NCI-H2107 treated with DMSO at 0.1 percent for 48 hours (cell line): ENCODE measurements at regions not wholly inside any gene's neighbourhood (a gene's known extent, or its start where the extent isn't known, plus 50 kb on each side); places are given as distances from the start of the nearest gene placed in this dataset.
"Not testable (repeated sequence)": the region's sequence is repeated elsewhere in the genome, so short reads cannot be mapped to it uniquely, and the experiment has no call there.

Experiments used
- DNase-seq: peaks from one replicate; lab custom pipeline; 2025; ENCODE audit not compliant: unreplicated experiment; lab: John Stamatoyannopoulos, UW

DNA sequence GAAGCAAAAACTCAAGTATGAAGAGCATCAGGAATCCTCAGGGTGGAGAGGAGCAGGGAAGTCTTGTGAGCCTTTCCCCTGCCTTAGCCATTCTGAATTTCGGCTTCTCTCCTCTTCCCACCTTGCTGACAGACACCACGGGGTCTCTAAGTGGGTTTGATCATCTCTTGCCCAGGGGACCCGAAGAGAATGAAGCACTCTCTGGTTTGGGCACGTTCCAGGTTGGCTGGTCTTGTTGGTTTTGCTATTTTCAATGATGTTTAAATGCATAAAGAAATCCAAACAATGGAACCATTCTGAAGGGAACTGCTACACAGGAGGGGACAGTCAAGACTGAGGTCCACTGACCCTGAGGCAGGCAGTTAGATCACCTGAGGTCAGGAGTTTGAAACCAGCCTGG, 131.7 kb downstream of the PXDC1 start:
- DNase-seq: no peak

DNA sequence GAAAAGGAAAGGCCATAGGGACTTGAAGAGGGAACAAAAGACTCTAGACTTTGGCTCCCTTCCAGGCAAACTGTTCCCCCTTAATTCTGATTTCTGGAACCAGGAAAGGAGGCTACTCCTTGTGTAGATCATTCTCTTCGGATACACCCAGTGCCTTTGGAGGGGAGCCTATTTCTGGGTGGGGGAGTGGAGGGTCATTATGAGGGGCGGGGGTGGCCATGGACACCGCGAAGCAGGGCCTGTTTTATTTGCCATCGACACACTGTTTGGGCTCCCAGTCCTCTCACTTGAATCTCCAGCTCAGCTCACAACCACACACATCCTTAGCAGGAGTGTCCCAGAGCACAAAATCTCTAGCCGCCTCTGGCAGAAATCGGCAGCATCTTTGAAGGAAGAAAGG, 132.3 kb downstream of the PXDC1 start:
- no peak for DNase-seq

DNA sequence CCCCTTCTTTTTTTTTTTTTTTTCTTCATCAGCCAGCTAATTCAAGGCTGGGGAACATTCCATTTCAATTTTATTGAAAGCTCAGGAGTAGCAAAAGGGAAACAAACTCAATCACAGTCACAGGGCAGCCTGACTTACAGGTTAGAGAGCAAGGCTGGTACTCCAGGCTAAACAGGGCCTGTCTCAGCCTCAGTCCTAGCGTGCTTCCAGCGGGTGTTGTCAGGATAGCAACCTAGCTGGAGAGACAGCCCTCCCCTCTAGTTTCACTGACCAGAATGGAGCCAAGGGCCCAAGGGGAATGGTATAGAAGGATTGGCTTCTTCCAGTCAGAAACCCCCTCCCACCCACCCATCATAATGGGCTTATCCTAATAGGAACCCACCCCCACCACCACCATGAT, 132.9 kb downstream of the PXDC1 start:
- no peak for DNase-seq

DNA sequence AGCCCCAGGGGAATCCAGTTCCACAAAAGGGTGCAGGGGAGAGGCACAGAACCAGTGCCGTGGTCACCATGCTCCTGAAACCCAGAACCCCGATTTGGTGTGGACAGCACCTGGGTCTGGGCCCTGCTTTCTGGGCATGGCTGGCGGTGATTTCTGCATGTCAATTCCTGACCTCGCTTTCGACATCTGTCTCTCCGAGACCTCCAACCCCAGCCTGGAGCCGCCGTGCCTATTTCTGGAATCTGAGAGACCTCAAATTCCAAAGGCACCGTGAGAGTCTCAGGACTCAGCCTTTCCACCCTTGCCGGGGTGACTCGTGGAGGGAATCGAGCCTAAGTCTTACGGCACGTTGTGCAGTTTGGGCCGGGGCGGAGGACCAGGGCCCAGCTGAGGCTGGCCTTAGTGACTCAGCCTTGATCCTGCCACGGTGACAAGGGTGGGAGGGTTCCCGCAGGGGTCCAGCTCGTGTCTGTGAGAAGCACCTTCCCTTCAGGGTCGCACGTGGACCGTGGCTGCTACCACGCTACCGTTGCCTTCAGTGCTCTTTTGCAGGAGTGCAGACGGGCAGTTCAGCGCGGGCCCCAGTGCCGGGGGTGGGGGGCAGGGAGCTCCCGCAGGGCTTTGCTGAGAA, 133.7 kb downstream of the PXDC1 start:
- DNase-seq: no peak

DNA sequence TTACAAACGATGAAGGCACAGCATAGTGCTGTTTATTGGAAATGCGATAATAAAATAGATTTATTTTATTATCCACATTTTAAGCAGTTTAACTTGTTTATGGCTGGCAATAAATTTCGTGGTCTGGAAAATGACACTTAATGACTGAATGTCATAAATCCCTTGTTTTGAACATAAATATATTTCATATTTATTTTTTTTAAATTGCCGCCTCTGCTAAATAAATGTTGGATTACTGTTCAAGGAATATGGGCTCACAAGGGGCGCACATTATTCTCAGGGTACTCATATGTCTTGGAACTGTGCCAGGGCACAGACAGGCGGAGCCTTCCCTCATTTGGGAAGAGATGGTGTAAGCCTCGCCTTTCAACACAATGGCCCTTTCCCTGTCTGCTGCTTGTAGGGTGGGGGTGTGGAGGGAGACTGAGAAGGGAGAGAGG, 134.3 kb downstream of the PXDC1 start:
- no peak for DNase-seq

DNA sequence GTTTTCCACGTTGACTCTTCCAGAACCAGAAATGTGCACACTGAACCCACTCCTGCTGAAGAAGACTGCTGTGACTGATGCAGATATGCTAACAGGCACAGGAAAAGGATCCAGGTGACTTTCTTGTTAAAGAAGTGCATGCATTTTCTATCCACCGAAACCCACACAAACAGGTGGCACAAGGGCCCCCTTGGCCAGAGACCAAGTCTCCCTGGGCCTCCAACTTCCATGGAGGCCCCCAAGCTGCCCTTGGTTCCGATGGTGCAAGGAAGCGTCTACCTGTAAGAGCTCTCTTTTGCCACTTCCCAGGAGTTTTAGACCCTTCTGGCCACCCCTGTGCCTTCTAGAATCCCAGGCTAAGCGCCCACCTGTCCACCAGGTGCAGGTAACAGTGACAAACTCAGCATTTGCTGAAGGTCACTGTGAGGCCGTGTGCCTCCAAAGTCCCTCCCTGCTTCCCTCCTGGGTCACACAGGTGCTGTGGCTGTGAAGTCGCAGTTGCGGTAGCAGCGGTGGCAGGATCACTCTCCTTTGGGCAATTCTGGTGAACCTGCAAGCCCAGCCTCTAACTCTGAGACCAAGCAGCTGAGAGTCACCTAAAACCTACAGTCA, 134.8 kb downstream of the PXDC1 start:
- DNase-seq: no peak

DNA sequence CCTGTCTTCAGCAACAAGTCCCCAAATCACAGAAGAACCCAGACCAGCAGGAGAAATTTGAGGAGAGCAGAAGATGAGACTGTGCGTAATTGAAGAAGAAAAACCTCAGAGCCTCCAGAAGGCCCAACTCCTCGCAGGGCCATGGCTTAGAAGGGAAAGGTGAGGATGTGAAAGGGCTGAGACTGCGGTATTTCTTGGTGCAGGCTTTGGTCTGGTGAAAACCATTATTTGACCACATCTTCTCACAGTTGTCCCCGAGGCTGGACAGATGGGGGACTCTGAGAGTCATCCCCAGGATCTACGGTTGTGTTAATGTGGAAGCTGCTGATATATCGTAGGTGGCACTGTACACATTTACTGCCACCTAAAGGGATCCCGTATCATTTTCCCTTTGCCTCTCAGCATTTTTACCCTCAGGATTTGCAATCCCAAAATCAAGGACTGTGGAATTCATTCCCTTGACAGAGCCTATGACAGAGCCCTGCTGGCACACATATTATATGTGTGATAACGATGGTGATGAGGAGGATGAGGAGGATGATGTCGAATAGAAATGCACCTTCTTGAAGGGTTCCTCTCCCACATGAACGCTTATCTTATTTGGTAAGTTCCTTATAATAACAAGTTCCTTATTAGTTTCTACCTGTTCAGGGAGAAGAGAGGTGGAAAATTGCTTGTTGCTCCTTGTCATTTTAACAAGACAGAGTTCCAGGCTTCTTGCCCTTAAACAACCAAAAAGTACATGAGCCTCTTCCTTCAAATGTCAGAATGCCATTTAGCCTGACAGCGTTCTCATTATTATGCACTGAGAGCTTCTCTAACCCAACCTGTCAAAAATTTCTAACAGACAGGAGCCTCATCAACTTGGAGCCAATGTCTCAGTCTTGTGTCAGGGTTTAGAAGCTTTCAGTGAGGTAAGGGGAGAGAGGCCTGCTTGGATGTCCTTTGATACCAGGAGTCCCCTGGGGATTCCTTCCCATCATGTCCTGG, 135.8 kb downstream of the PXDC1 start:
- DNase-seq: no peak

DNA sequence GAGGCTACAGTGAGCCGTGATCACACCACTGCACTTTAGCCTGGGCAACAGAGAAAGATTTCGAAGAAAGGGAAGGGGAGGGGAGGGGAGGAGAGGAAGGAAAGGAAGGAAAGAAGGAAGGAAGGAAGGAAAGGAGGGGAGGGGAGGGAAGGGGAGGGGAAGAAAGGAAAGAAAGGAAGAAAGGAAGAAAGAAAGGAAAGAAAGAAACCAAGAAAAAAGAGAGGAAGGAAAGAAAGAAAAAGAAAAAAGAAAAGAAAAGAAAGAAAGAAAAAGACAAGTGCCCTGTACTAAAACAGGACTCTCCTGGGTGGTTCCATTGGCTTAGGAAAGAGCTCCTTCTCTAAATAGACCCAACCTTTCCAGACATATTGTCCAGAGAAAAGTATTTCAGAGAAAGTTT, 136.6 kb downstream of the PXDC1 start:
- DNase-seq: no peak

DNA sequence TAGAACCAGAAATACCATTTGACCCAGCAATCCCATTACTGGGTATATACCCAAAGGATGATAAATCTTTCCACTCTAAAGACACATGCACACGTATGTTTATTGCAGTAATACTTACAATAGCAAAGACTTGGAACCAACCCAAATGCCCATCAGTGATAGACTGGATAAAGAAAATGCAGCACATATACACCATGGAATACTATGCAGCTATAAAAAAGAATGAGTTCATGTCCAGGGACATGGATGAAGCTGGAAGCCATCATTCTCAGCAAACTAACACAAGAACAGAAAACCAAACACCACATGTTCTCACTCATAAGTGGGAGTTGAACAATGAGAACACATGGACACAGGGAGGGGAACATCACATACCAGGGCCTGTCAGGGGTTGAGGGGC, 137.9 kb downstream of the PXDC1 start:
- not testable (repeated sequence) for DNase-seq

DNA sequence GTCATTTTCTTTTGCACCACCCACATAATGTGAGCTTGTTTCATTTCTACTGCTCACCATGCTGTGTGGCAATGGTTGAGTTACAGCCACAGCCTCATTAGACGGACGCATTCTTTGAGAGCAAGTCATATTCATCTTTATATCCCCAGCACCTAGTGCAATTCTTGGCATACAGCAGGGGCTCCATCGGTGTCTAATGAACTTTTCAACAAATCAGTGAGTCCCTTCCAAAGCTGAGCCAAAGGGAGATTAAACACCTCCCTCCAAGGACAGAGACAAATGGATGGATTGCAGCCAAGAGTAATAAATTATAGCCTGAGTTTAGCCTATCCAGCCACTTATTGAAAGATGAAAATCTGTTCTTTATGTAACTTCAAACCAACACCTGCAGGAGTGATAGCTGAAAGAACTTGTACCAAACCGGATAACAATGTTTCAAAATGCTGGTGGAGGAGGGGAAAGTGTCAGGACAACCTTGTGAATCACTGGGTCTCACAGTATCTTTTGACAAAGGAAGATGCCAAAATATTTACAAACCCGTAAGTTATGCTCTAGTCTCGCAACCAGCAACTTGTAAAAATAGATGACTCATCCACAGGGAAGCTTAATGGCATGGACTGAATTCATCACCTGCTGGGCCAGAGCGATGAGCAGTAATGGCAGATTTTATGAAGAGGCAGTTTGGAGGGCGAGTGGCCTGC, 139.0 kb downstream of the PXDC1 start:
- peak; percentile 56 for DNase-seq

DNA sequence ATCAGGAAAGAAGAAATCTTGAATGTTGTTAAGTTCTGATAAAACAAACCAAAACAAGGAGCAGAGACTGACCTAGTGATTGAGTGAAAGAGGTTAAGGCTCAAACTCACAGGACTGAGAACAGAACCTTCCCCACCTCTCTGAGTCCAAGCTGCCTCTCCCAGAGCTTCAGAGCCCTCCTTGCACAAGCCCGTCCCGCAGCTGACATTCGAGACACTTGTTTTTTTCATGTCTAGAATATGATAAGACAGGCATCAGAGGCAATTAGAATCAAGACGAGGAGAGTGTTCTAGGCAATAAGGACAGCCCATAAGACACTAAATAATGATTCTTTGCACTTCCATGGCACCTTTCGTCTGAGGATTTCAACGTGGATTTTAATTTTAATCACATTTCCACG, 140.6 kb downstream of the PXDC1 start:
- DNase-seq: no peak

DNA sequence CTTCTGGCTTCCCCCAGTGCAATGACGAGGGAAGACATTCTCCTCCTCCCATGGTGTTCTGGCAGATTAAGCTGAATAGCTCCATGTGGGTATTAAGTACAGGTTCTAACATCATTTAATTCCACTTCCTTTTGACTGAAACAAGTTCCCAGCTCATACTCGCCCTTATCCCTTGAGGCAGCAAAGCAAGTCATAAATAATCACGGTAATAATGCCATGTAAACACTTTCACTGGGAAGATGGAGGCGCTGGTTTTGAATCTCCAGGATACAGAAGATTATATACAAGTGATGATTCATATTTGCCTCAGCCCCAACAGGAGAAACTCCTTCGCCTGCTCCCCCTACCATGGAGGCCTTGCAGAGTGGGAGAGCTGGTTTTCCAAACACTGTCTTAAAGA, 141.3 kb downstream of the PXDC1 start:
- no peak for DNase-seq

DNA sequence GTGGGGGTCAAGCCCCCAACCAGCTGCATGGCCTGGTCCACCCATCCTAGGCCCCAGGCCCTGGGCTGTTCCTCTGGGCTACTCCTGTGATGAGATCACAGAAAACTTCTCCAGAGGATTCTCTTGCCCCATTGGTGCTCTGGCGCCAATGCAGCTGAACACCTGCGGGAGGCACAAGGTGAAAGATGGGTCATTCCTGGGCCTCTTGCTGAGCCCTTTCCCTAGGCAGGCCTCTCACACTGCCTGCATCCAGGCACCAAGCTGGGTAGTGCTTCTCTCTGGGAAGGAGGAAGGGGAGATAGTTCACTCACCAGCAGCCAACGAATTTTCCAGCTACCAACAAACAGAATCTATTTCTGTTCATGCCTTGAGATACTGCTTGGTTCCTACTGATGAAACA, 142.1 kb downstream of the PXDC1 start:
- DNase-seq: no peak

DNA sequence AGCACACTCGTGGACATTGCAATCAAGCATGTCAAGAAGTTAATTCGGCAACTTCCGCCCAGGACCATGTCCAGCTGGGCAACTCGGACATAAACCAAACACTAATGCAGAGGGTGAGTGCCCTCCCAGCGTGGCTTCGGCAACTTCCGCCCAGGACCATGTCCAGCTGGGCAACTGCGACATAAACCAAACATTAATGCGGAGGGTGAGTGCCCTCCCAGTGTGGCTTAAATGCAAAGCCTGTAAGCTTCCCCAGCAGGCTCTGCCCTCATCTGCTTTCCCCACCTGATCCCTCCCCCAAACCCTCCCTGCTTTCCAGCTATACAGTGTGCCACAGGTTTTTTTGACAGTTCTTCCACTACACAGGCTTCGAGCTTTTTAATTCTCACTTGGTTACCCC, 143.4 kb downstream of the PXDC1 start:
- no peak for DNase-seq

DNA sequence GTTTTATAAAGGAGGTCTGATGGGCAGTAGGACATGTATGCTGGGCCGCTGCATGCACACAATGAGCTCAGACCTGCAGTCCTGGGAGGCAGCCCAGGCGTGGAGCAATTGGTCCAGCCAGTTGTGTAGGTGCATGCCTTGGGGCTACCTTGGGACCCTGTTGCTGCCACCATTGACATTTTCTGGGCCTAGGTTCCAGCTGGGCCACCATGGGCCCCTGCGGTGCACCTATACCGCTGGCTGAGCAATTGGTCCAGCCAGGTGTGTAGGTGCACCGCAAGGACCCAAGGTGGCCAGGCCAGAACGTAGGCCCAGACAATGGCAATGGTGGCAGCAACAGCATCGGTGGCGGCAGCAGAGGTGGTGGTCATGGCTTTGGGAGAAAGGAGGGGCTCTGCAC, 143.9 kb downstream of the PXDC1 start:
- no peak for DNase-seq

DNA sequence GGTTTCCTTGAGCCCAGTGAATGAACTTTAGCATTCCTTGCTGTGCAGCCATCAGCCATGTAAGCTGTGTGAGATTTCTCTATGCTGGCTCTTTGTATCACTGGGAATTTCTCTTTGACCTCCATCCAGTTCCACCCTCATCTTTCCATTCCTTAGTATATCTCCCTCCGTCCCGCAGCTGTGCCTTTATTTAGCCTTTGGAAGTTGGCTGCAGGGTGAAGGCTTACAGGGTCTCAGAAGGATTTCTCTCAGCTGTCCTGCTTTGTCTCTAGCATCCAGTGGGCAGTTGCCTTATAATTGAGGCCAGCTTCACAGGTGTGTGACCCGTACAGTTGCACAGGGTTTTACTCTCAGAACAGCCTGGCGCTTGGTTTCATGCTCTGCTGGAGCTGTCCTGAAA, 144.3 kb downstream of the PXDC1 start:
- DNase-seq: no peak

DNA sequence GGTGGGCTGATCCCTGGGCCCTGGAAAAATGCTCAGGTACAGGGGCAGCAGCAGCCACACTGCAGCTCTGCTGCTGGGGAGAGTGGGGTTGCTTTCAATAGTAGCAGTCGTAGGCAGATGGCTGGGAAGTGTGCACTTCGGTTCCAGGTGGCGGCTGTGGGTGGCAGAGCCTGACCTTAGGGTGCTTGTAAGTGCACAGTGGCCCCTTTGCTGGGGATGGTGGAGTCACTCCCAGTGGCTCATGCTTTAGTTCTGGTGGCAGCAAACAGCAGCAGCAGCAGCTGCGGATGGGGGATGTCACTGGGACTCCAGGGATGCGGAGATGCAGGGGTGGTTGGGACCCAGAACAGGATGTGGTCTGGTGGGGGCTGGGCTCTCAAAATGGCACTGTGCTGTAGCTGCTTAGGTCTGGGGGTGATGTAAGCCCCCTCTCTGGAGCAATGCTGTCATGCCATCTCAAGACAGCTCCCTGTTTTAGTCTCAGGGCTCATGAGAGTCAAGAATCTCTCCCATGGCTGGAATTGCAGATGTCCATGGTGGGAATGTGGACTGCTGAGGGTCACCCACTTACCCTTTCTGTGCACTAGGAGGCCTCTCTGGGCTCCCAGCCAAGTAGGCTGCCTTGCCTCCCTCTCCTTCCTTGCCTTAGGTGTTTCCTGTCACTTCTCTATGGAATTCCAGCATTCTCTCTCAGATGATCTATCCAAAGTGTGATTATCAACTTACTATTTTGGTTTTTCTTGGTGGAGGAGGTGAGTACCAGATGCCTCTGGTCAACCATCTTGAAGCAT, 146.7 kb upstream of the SLC22A23 start:
- DNase-seq: no peak

DNA sequence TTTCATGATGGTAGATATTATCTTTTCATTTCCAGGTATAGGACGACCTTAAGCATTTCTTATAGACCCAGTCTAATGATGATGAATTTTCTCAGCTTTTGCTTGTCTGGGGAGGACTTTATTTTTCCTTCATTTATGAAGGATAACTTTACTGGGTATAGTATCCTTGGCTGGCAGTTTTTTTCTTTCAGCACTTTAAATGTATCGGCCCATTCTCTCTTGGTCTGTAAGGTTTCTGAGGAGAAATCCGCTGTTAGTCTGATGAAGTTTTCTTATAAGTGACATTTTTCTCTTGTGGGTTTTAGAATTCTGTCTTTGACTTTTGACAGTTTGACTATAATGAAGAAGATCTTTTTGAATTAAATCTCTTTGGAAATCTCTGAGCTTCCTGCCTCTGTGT, 144.7 kb upstream of the SLC22A23 start:
- DNase-seq: no peak

DNA sequence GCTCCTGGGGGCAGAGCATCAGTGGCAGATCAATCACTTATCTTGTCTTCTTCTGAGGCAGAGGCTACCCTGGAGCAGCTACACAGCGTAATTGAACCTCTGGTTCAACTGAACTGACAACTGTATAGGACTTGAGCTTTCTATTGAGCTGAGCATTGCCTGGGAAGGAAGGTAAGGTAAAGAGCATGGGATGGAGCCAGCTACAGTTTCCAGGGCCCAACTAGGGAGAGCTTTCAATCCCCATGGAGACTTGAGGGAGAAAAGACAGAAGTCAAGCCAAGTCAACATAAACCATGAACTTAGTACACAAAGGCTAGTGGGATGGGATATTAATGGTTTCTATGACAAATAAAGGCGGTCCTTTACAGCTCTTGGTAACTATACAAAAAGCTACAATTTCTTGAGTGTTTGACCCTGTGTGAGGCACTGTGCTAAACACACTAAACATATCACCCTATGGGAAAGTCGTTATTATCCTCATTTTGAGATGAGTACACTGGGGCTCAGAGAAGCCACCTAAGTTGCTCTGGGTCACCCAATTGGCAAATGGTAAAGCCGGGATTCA, 140.7 kb upstream of the SLC22A23 start:
- DNase-seq: no peak

DNA sequence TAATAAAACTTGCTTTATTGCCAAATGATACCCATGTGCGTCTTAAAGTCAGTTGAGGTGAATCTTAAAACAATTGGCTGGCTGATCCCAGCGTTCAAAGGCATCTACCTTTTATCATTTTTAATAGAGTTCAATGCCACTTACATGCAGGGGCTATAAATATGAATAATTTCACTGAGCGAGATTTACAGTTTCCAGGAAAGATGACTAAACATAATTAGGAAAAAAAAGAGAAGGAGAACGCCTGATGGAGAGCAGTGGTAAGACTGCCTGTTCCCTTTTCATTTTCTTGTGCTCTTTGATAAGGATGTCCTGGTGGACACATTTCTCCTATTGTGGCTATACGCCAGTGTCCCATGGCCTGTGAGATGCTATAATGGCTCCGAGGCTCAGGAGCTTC, 139.9 kb upstream of the SLC22A23 start:
- no peak for DNase-seq
